HG03575 (cell line): ENCODE measurements at regions not wholly inside any gene's neighbourhood (a gene's known extent, or its start where the extent isn't known, plus 50 kb on each side); places are given as distances from the start of the nearest gene placed in this dataset.
"Not testable (repeated sequence)": the region's sequence is repeated elsewhere in the genome, so short reads cannot be mapped to it uniquely, and the experiment has no call there.

Experiments
- ATAC-seq: cut with Tn5 transposase; IDR thresholded peaks from one replicate; pipeline ENCODE4 v1.9.1; 2021; ENCODE audit not compliant: unreplicated experiment, insufficient number of reproducible peaks, low FRiP score; ENCODE audit errors: extremely low read depth

DNA sequence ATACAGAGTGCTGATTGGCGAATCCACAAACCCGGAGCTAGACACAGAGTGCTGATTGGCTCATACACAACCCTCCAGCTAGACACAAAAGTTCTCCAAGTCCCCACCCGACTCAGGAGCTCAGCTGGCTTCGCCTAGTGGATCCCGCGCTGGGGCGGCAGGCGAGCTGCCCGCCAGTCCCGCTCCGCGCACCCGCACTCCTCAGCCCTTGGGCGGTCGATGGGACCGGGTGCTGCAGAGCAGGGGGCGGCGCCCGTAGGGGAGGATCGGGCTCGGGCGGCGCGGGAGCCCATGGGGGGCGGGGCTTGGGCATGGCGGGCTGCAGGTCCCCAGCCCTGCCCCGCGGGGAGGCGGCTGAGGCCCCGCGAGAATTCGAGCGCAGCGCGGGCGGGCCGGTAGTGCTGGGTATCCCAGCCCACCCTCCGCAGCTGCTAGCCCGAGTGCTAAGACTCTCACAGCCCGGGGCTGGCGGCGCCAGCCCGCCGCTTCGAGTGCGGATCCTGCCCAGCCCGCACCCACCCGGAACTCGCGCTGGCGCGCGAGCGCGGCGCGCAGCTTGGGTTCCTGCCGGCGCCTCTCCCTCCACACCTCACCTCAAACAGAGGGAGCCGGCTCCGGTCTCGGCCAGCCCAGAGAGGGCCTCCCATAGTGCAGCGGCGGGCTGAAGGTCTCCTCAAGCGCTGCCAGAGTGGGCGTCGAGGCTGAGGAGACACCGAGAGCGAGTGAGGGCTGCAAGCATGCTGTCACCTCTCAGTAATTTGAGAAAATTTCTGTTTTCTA, 75.5 kb upstream of the ATP5MC3 start:
- no peak for ATAC-seq

DNA sequence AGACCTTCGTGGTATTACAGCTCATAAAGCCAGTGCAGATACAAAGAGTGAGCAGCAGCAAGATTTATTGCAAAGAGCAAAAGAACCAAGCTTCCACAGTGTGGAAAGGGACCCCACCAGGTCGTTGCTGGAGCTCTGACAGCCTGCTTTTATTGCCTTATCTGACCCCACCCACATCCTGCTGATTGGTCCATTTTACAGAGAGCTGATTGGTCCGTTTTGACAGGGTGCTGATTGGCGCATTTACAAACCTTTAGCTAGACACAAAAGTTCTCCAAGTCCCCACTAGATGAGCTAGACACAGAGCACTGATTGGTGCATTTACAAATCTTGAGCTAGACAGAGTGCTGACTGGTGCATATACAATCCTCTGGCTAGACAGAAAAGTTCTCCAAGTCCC, 74.9 kb upstream of the ATP5MC3 start:
- not testable (repeated sequence) for ATAC-seq

DNA sequence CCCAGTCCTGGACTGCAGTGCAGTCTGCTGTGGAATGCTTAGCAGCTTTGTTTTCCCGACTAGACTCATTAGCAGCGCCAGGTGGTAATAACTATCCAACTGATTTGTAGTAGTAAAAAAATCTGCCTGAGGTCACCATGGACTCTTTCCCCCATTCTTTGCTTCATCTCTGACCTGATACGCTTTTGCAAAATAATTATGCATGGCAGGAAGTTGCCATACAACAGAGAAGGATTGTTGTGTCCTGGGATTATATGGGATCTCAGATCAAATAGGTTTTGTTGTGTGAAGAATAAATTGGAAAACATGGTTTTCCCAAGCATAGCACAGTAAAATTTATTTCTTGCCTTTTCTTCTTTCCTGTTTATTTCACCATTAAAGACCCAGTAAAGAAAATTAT, 72.4 kb upstream of the ATP5MC3 start:
- no peak for ATAC-seq

GRCh38 chr2:175251425-175252041, 70.0 kb upstream of the ATP5MC3 start:
- ATAC-seq: no peak

DNA sequence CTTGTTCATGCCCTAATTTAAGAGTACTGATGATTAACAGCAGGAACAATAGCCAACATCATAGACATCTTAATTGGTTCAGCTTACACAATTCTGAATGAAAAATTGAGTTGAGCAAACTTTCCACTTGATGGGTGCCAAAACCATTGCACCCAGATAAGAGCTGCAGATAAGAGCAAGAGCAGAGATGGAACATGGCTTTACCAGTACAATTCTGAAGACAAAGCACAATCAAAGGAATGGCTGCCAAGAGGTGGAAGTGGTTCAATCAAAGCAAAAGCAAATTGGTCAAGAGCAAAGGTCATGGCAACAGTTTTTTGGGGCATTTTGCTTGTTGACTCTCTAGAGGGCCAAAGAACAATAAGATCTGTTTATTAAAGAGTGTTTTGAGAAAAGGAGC, 65.6 kb upstream of the ATP5MC3 start:
- no peak for ATAC-seq

DNA sequence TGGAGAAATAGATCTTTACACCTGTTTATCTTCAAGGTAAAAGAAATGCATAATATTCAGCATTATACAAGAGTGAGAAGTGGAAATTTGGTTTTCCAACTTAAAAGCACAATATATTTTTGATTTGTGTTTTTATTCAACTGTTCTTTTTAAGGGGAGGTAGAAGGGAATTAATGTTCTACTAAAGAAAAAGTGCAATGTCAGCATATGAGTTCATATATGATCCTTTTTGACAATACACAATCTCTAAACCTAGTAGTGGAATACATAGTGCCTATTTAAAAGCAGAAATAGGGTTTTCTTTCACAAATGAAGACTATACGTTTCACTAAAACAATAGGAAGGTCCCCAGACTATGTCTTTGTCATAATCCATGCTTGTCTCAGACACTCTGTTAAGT, 63.2 kb upstream of the ATP5MC3 start:
- no peak for ATAC-seq

GRCh38 chr2:175241691-175242090, 60.2 kb upstream of the ATP5MC3 start:
- ATAC-seq: no peak

GRCh38 chr2:175240033-175240432, 58.5 kb upstream of the ATP5MC3 start:
- not testable (repeated sequence) for ATAC-seq

- ATAC-seq: no peak
These were observed 55.4 kb upstream of the ATP5MC3 start for GRCh38 chr2:175236930-175237329.

DNA sequence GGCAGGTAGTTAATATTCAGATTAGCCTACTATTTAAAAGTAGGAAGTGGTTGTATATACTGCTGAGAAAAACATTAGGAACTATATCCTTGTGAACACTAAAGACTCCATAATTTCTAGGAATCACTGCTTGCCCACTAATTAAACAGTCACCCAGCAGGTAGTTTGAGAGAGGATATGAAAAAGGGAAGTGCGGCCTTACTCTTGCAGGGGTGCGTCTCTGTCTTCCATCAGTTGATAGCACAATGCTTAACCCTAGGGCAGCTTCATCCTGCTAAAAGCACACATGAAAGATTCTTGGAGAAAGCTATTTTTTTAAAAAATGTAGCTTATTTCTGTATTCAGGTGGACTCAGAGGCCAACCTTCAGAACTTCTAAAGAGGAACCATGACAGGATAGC, 53.1 kb upstream of the ATP5MC3 start:
- no peak for ATAC-seq

DNA sequence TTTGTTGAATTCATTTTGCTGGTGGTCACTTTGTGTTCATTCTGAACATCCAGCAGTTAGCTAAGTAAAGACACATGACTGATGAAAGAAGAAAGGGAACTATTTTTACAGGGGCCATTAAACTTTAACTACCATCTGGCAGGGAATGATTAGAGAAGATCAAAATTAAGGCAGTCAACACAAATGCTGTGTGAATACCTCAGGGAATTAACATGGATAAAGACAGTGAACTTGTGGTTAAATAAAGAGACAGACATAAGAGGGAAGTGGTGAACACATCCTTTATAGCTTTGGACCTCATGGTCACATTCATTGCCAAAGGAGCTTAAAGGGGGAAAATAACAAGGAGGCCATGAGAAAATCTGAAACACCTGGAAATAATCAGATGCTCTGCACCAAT, 52.6 kb upstream of the ATP5MC3 start:
- ATAC-seq: no peak

GRCh38 chr2:175233135-175233719, 51.7 kb upstream of the ATP5MC3 start:
- ATAC-seq: no peak
